Astrocyte of the spinal cord (primary cell): ENCODE measurements at regions not wholly inside any gene's neighbourhood (a gene's known extent, or its start where the extent isn't known, plus 50 kb on each side); places are given as distances from the start of the nearest gene placed in this dataset.

Experiments
- DNase-seq: peaks from one replicate; pipeline ENCODE4 v3.0.0; 2011; ENCODE audit warnings: low read depth, low spot score
- H3K4me3 ChIP-seq: 2 replicates; pipeline ENCODE4 v1.5.1; 2011; ENCODE audit warnings: low read depth, mild to moderate bottlenecking, low read length, moderate library complexity
- CTCF ChIP-seq: IDR thresholded peaks from 2 replicates; pipeline ENCODE4 v1.5.1; 2012; ENCODE audit warnings: low read depth, mild to moderate bottlenecking, low read length, inconsistent platforms
- in situ Hi-C: cut with HindIII; loops from 2 replicates; pipeline ENCODE4 v1.10.0; 2017; ENCODE audit warnings: low sequenced_read_pairs

- no peak for TF ChIP-seq CTCF
- H3K4me3 ChIP-seq = no peak overlapping the region
- no peak for DNase-seq
- in situ Hi-C loops = no loop called here
Observed at GRCh38 chr2:11017921-11018320, 106.2 kb downstream of the KCNF1 start.

GRCh38 chr2:11018651-11019185 is 107.0 kb downstream of the KCNF1 start:
- DNase-seq = no peak
- in situ Hi-C loops = no loop called here
- H3K4me3 ChIP-seq = no peak overlapping the region
- no peak for TF ChIP-seq CTCF

- no peak for DNase-seq
Observed at GRCh38 chr2:11019614-11020013, 107.9 kb downstream of the KCNF1 start.

GRCh38 chr2:11022064-11022463 is 110.3 kb downstream of the KCNF1 start:
- no peak for TF ChIP-seq CTCF
- no peak for DNase-seq
- no peak overlapping the region for H3K4me3 ChIP-seq
- in situ Hi-C loops = no loop called here

More at GRCh38 chr2:11019614-11020013, 107.9 kb downstream of the KCNF1 start:
- H3K4me3 ChIP-seq = no peak overlapping the region
- in situ Hi-C loops = no loop called here
- TF ChIP-seq CTCF = no peak

GRCh38 chr2:11022591-11023273 is 111.0 kb downstream of the KCNF1 start:
- DNase-seq = no peak
- no peak for TF ChIP-seq CTCF
- in situ Hi-C loops = no loop called here
- no peak overlapping the region for H3K4me3 ChIP-seq

- in situ Hi-C loops = no loop called here
- TF ChIP-seq CTCF = no peak
- no peak overlapping the region for H3K4me3 ChIP-seq
- DNase-seq = no peak
Observed at GRCh38 chr2:11023326-11024258, 111.9 kb downstream of the KCNF1 start.
